Stimulated activated CD4-positive, alpha-beta T cell treated with anti-CD3 and anti-CD28 coated beads, Interleukin-12 subunit alpha, Interleukin-12 subunit beta, amount 100 ng/mL, for 24 hours (primary cell): ENCODE measurements at regions not wholly inside any gene's neighbourhood (a gene's known extent, or its start where the extent isn't known, plus 50 kb on each side); places are given as distances from the start of the nearest gene placed in this dataset.
"Not testable (repeated sequence)": the region's sequence is repeated elsewhere in the genome, so short reads cannot be mapped to it uniquely, and the experiment has no call there.

ENCODE experiments used
- DNase-seq, 2 experiments: peaks; one replicate each; pipeline ENCODE4 v3.0.0-alpha.2; 2020; ENCODE audit warnings: low read depth in 2 of 2

GRCh38 chr18:71371951-71372605 is 1083.2 kb downstream of the SOCS6 start:
- no peak for DNase-seq

- DNase-seq, result no peak
Observed at GRCh38 chr18:71370671-71371445, 1082.0 kb downstream of the SOCS6 start.

GRCh38 chr18:71370095-71370494 is 1081.2 kb downstream of the SOCS6 start:
- DNase-seq, result no peak

- no peak for DNase-seq
Observed at GRCh38 chr18:71362140-71362539, 1073.3 kb downstream of the SOCS6 start.

- DNase-seq, result not testable (repeated sequence)
Observed at GRCh38 chr18:71355599-71355998, 1066.8 kb downstream of the SOCS6 start.

- DNase-seq, result no peak
Observed at GRCh38 chr18:71352618-71353017, 1063.8 kb downstream of the SOCS6 start.

GRCh38 chr18:71336576-71337210 is 1047.8 kb downstream of the SOCS6 start:
- DNase-seq, result no peak

- no peak for DNase-seq
Observed at GRCh38 chr18:71329563-71329962, 1040.7 kb downstream of the SOCS6 start.

GRCh38 chr18:71329114-71329513 is 1040.3 kb downstream of the SOCS6 start:
- no peak for DNase-seq

GRCh38 chr18:71327850-71328249 is 1039.0 kb downstream of the SOCS6 start:
- DNase-seq, result no peak

- no peak for DNase-seq
Observed at GRCh38 chr18:71327441-71327840, 1038.6 kb downstream of the SOCS6 start.

GRCh38 chr18:71326826-71327225 is 1038.0 kb downstream of the SOCS6 start:
- DNase-seq, result no peak

- no peak for DNase-seq
Observed at GRCh38 chr18:71324356-71324755, 1035.5 kb downstream of the SOCS6 start.

GRCh38 chr18:71322201-71322600 is 1033.4 kb downstream of the SOCS6 start:
- DNase-seq, result no peak

GRCh38 chr18:71321319-71321718 is 1032.5 kb downstream of the SOCS6 start:
- DNase-seq, result no peak

- no peak for DNase-seq
Observed at GRCh38 chr18:71304856-71305255, 1016.0 kb downstream of the SOCS6 start.

- DNase-seq, result not testable (repeated sequence)
Observed at GRCh38 chr18:71303743-71304142, 1014.9 kb downstream of the SOCS6 start.

- DNase-seq, result no peak
Observed at GRCh38 chr18:71301596-71301995, 1012.8 kb downstream of the SOCS6 start.

GRCh38 chr18:71294201-71294600 is 1005.4 kb downstream of the SOCS6 start:
- not testable (repeated sequence) for DNase-seq

GRCh38 chr18:71293322-71293721 is 1004.5 kb downstream of the SOCS6 start:
- DNase-seq, result no peak

GRCh38 chr18:71287268-71287667 is 998.4 kb downstream of the SOCS6 start:
- no peak for DNase-seq

- no peak for DNase-seq
Observed at GRCh38 chr18:71252351-71252865, 963.6 kb downstream of the SOCS6 start.

- DNase-seq, result no peak
Observed at GRCh38 chr18:71250191-71250590, 961.3 kb downstream of the SOCS6 start.
